KMS-11 (cell line): ENCODE measurements at regions not wholly inside any gene's neighbourhood (a gene's known extent, or its start where the extent isn't known, plus 50 kb on each side); places are given as distances from the start of the nearest gene placed in this dataset.

ENCODE experiments used
- H2AFZ ChIP-seq: fragments of 200-600 bp; sonication (generic); 2 replicates; pipeline ENCODE4 v1.6.1; 2016; ENCODE audit warnings: antibody characterized with exemption, mixed run types, low read depth
- H3K27ac ChIP-seq: fragments of 200-600 bp; sonication (generic); 2 replicates; pipeline ENCODE4 v1.6.1; 2016; ENCODE audit warnings: mild to moderate bottlenecking, mixed run types
- H3K27me3 ChIP-seq: fragments of 200-600 bp; sonication (generic); 2 replicates; pipeline ENCODE4 v1.6.1; 2017; ENCODE audit warnings: mild to moderate bottlenecking, low read depth, mixed run types, moderate library complexity; ENCODE audit not compliant: insufficient read depth
- H3K36me3 ChIP-seq: fragments of 200-600 bp; sonication (generic); 2 replicates; pipeline ENCODE4 v1.6.1; 2017; ENCODE audit warnings: mild to moderate bottlenecking, mixed run types; ENCODE audit not compliant: insufficient read depth
- H3K4me1 ChIP-seq: fragments of 200-600 bp; sonication (generic); 2 replicates; pipeline ENCODE4 v1.6.1; 2016; ENCODE audit warnings: mild to moderate bottlenecking, low read depth, mixed run types; ENCODE audit not compliant: poor library complexity, severe bottlenecking
- H3K4me2 ChIP-seq: fragments of 200-600 bp; sonication (generic); 2 replicates; pipeline ENCODE4 v1.7.0; 2016; ENCODE audit warnings: mild to moderate bottlenecking, mixed run types
- H3K4me3 ChIP-seq: fragments of 200-600 bp; sonication (generic); IDR thresholded peaks from 2 replicates; pipeline ENCODE4 v1.6.1; 2017; ENCODE audit warnings: low read depth, low read length, mixed read lengths; ENCODE audit not compliant: insufficient read depth
- H3K79me2 ChIP-seq: fragments of 200-600 bp; sonication (generic); 2 replicates; pipeline ENCODE4 v1.6.1; 2016; ENCODE audit warnings: low read depth, mixed run types; ENCODE audit not compliant: insufficient read depth
- H3K9ac ChIP-seq: fragments of 200-600 bp; sonication (generic); 2 replicates; pipeline ENCODE4 v1.6.1; 2016; ENCODE audit warnings: mild to moderate bottlenecking, mixed run types
- H4K20me1 ChIP-seq: fragments of 200-600 bp; sonication (generic); 2 replicates; pipeline ENCODE4 v1.6.1; 2016; ENCODE audit warnings: mild to moderate bottlenecking, mixed run types; ENCODE audit not compliant: insufficient read depth
- CTCF ChIP-seq: fragments of 200-600 bp; sonication (generic); conservative IDR thresholded peaks from 2 replicates; pipeline ENCODE4 v1.6.1; 2017; ENCODE audit warnings: low read depth, mild to moderate bottlenecking, antibody characterized with exemption, low read length, moderate library complexity, mixed read lengths

- H3K27me3 ChIP-seq = no peaks in the 10 kb centered on the region
- H3K4me3 ChIP-seq = no peak overlapping the region
- no peaks in the 10 kb centered on the region for H4K20me1 ChIP-seq
- no peaks in the 10 kb centered on the region for H3K4me1 ChIP-seq
- no peak for TF ChIP-seq CTCF
- H3K9ac ChIP-seq = no peak overlapping the region
- no peak overlapping the region for H3K4me2 ChIP-seq
- no peaks in the 10 kb centered on the region for H3K36me3 ChIP-seq
- H2AFZ ChIP-seq = no peak overlapping the region
- H3K27ac ChIP-seq = no peak overlapping the region
- H3K79me2 ChIP-seq = no peaks in the 10 kb centered on the region
Measured at GRCh38 chr9:107094370-107094769, 188.7 kb upstream of the RAD23B start.

GRCh38 chr9:107100591-107100990, 182.5 kb upstream of the RAD23B start:
- Histone ChIP-seq H3K9ac (no peak overlapping the region), H3K27ac (no peak overlapping the region), H2AFZ (no peak overlapping the region), H3K4me1 (no peaks in the 10 kb centered on the region), H3K79me2 (no peaks in the 10 kb centered on the region), H4K20me1 (no peaks in the 10 kb centered on the region), H3K36me3 (no peaks in the 10 kb centered on the region), H3K27me3 (no peaks in the 10 kb centered on the region), H3K4me3 (no peak overlapping the region), H3K4me2 (no peak overlapping the region)
- no peak for TF ChIP-seq CTCF

GRCh38 chr9:107102011-107102410, 181.1 kb upstream of the RAD23B start:
- Histone ChIP-seq H3K4me2 (no peak overlapping the region), H4K20me1 (no peaks in the 10 kb centered on the region), H3K4me3 (no peak overlapping the region), H3K36me3 (no peaks in the 10 kb centered on the region), H3K27me3 (no peaks in the 10 kb centered on the region), H3K79me2 (no peaks in the 10 kb centered on the region), H3K27ac (no peak overlapping the region), H2AFZ (no peak overlapping the region), H3K9ac (no peak overlapping the region), H3K4me1 (no peaks in the 10 kb centered on the region)
- no peak for TF ChIP-seq CTCF

GRCh38 chr9:107103621-107104020, 179.5 kb upstream of the RAD23B start:
- no peaks in the 10 kb centered on the region for H3K79me2 ChIP-seq
- TF ChIP-seq CTCF = no peak
- H3K4me1 ChIP-seq = no peaks in the 10 kb centered on the region
- H3K36me3 ChIP-seq = no peaks in the 10 kb centered on the region
- H3K9ac ChIP-seq = no peak overlapping the region
- no peaks in the 10 kb centered on the region for H4K20me1 ChIP-seq
- no peak overlapping the region for H3K4me3 ChIP-seq
- no peak overlapping the region for H3K27ac ChIP-seq
- H2AFZ ChIP-seq = no peak overlapping the region
- H3K4me2 ChIP-seq = no peak overlapping the region
- no peaks in the 10 kb centered on the region for H3K27me3 ChIP-seq

- TF ChIP-seq CTCF = no peak
- Histone ChIP-seq H3K4me3 (no peak overlapping the region), H3K9ac (no peak overlapping the region)
Measured at GRCh38 chr9:107105784-107106183, 177.3 kb upstream of the RAD23B start.

More at GRCh38 chr9:107105784-107106183, 177.3 kb upstream of the RAD23B start:
- Histone ChIP-seq H3K4me1 (no peaks in the 10 kb centered on the region), H2AFZ (no peak overlapping the region), H3K4me2 (no peak overlapping the region), H3K27me3 (no peaks in the 10 kb centered on the region), H3K36me3 (no peaks in the 10 kb centered on the region), H4K20me1 (no peaks in the 10 kb centered on the region), H3K79me2 (no peaks in the 10 kb centered on the region), H3K27ac (no peak overlapping the region)
